ENCODE measurements at regions not wholly inside any gene's neighbourhood (a gene's known extent, or its start where the extent isn't known, plus 50 kb on each side); places are given as distances from the start of the nearest gene placed in this dataset.

GRCh38 chr6:148242180-148242579, 100.5 kb upstream of the SASH1 start:
- no peaks in the 10 kb centered on the region for H3K4me1 ChIP-seq (ENCODE audit: control insufficient read depth, insufficient read depth, low read length)
- H3K27me3 ChIP-seq (ENCODE audit: control insufficient read depth, insufficient read depth, low read length) = no peaks in the 10 kb centered on the region
- no peak overlapping the region for H3K27ac ChIP-seq (ENCODE audit: low read length)
- DNase-seq = no peak
- H3K4me3 ChIP-seq (ENCODE audit: low read length) = no peak overlapping the region
- H3K36me3 ChIP-seq (ENCODE audit: control insufficient read depth, insufficient read depth, low read length) = no peaks in the 10 kb centered on the region
- no peaks in the 10 kb centered on the region for H3K9me3 ChIP-seq (ENCODE audit: control insufficient read depth, low read depth, low read length)
- WGBS (ENCODE audit: insufficient coverage, low lambda C conversion rate) = no CpG with 5 or more reads among the region's 4 CpGs

GRCh38 chr6:148244217-148244935, 98.3 kb upstream of the SASH1 start:
- WGBS (ENCODE audit: insufficient coverage, low lambda C conversion rate) = 100% methylated on average over 1 of the region's 10 CpGs
- no peak overlapping the region for H3K27ac ChIP-seq (ENCODE audit: low read length)

GRCh38 chr6:148247386-148248063, 95.1 kb upstream of the SASH1 start:
- DNase-seq = no peak
- Histone ChIP-seq H3K4me1 (ENCODE audit: control insufficient read depth, insufficient read depth, low read length) (peaks cover 7% of the 10 kb centered on the region), H3K27me3 (ENCODE audit: control insufficient read depth, insufficient read depth, low read length) (no peaks in the 10 kb centered on the region), H3K4me3 (ENCODE audit: low read length) (no peak overlapping the region), H3K9me3 (ENCODE audit: control insufficient read depth, low read depth, low read length) (no peaks in the 10 kb centered on the region), H3K27ac (ENCODE audit: low read length) (no peak overlapping the region), H3K36me3 (ENCODE audit: control insufficient read depth, insufficient read depth, low read length) (no peaks in the 10 kb centered on the region)
- WGBS (ENCODE audit: insufficient coverage, low lambda C conversion rate) = 100% methylated on average over 1 of the region's 6 CpGs

More at GRCh38 chr6:148244217-148244935, 98.3 kb upstream of the SASH1 start:
- H3K9me3 ChIP-seq (ENCODE audit: control insufficient read depth, low read depth, low read length) = no peaks in the 10 kb centered on the region
- no peaks in the 10 kb centered on the region for H3K36me3 ChIP-seq (ENCODE audit: control insufficient read depth, insufficient read depth, low read length)
- no peak for DNase-seq
- peaks cover 3% of the 10 kb centered on the region for H3K4me1 ChIP-seq (ENCODE audit: control insufficient read depth, insufficient read depth, low read length)
- no peaks in the 10 kb centered on the region for H3K27me3 ChIP-seq (ENCODE audit: control insufficient read depth, insufficient read depth, low read length)
- no peak overlapping the region for H3K4me3 ChIP-seq (ENCODE audit: low read length)

- H3K9me3 ChIP-seq (ENCODE audit: control insufficient read depth, low read depth, low read length) = no peaks in the 10 kb centered on the region
- H3K4me3 ChIP-seq (ENCODE audit: low read length) = no peak overlapping the region
- peak in 1 of 2 donors; percentile 39 for DNase-seq
- no peaks in the 10 kb centered on the region for H3K36me3 ChIP-seq (ENCODE audit: control insufficient read depth, insufficient read depth, low read length)
- H3K27me3 ChIP-seq (ENCODE audit: control insufficient read depth, insufficient read depth, low read length) = no peaks in the 10 kb centered on the region
- 20% methylated on average over 1 of the region's 6 CpGs for WGBS (ENCODE audit: insufficient coverage, low lambda C conversion rate)
- peaks cover 7% of the 10 kb centered on the region for H3K4me1 ChIP-seq (ENCODE audit: control insufficient read depth, insufficient read depth, low read length)
- no peak overlapping the region for H3K27ac ChIP-seq (ENCODE audit: low read length)
These were observed 93.5 kb upstream of the SASH1 start for GRCh38 chr6:148249160-148249559.

GRCh38 chr6:148249679-148250375, 92.8 kb upstream of the SASH1 start:
- Histone ChIP-seq H3K4me1 (ENCODE audit: control insufficient read depth, insufficient read depth, low read length) (peaks cover 7% of the 10 kb centered on the region), H3K36me3 (ENCODE audit: control insufficient read depth, insufficient read depth, low read length) (no peaks in the 10 kb centered on the region), H3K4me3 (ENCODE audit: low read length) (no peak overlapping the region), H3K27ac (ENCODE audit: low read length) (no peak overlapping the region), H3K9me3 (ENCODE audit: control insufficient read depth, low read depth, low read length) (no peaks in the 10 kb centered on the region), H3K27me3 (ENCODE audit: control insufficient read depth, insufficient read depth, low read length) (no peaks in the 10 kb centered on the region)
- DNase-seq = no peak
- WGBS (ENCODE audit: insufficient coverage, low lambda C conversion rate) = no CpG with 5 or more reads among the region's 5 CpGs

GRCh38 chr6:148250975-148251685, 91.5 kb upstream of the SASH1 start:
- WGBS (ENCODE audit: insufficient coverage, low lambda C conversion rate) = 60% methylated on average over 1 of the region's 4 CpGs
- no peak overlapping the region for H3K27ac ChIP-seq (ENCODE audit: low read length)
- H3K27me3 ChIP-seq (ENCODE audit: control insufficient read depth, insufficient read depth, low read length) = no peaks in the 10 kb centered on the region
- H3K36me3 ChIP-seq (ENCODE audit: control insufficient read depth, insufficient read depth, low read length) = no peaks in the 10 kb centered on the region
- no peak overlapping the region for H3K4me3 ChIP-seq (ENCODE audit: low read length)
- DNase-seq = no peak
- H3K4me1 ChIP-seq (ENCODE audit: control insufficient read depth, insufficient read depth, low read length) = peaks cover 7% of the 10 kb centered on the region
- no peaks in the 10 kb centered on the region for H3K9me3 ChIP-seq (ENCODE audit: control insufficient read depth, low read depth, low read length)

GRCh38 chr6:148251891-148252290, 90.7 kb upstream of the SASH1 start:
- Histone ChIP-seq H3K36me3 (ENCODE audit: control insufficient read depth, insufficient read depth, low read length) (no peaks in the 10 kb centered on the region), H3K4me3 (ENCODE audit: low read length) (no peak overlapping the region), H3K9me3 (ENCODE audit: control insufficient read depth, low read depth, low read length) (no peaks in the 10 kb centered on the region), H3K27ac (ENCODE audit: low read length) (no peak overlapping the region), H3K4me1 (ENCODE audit: control insufficient read depth, insufficient read depth, low read length) (peaks cover 7% of the 10 kb centered on the region), H3K27me3 (ENCODE audit: control insufficient read depth, insufficient read depth, low read length) (no peaks in the 10 kb centered on the region)
- no peak for DNase-seq
- no CpG with 5 or more reads among the region's 7 CpGs for WGBS (ENCODE audit: insufficient coverage, low lambda C conversion rate)

GRCh38 chr6:148257810-148258209, 84.8 kb upstream of the SASH1 start:
- no peaks in the 10 kb centered on the region for H3K36me3 ChIP-seq (ENCODE audit: control insufficient read depth, insufficient read depth, low read length)
- no peak for DNase-seq
- H3K27ac ChIP-seq (ENCODE audit: low read length) = no peak overlapping the region
- no peaks in the 10 kb centered on the region for H3K9me3 ChIP-seq (ENCODE audit: control insufficient read depth, low read depth, low read length)
- H3K4me1 ChIP-seq (ENCODE audit: control insufficient read depth, insufficient read depth, low read length) = no peaks in the 10 kb centered on the region
- no peaks in the 10 kb centered on the region for H3K27me3 ChIP-seq (ENCODE audit: control insufficient read depth, insufficient read depth, low read length)
- WGBS (ENCODE audit: insufficient coverage, low lambda C conversion rate) = no CpG with 5 or more reads among the region's 6 CpGs
- no peak overlapping the region for H3K4me3 ChIP-seq (ENCODE audit: low read length)

GRCh38 chr6:148258868-148259267, 83.8 kb upstream of the SASH1 start:
- DNase-seq = no peak
- no peak overlapping the region for H3K27ac ChIP-seq (ENCODE audit: low read length)
- no peaks in the 10 kb centered on the region for H3K36me3 ChIP-seq (ENCODE audit: control insufficient read depth, insufficient read depth, low read length)
- H3K4me3 ChIP-seq (ENCODE audit: low read length) = no peak overlapping the region
- H3K9me3 ChIP-seq (ENCODE audit: control insufficient read depth, low read depth, low read length) = no peaks in the 10 kb centered on the region
- no peaks in the 10 kb centered on the region for H3K4me1 ChIP-seq (ENCODE audit: control insufficient read depth, insufficient read depth, low read length)
- WGBS (ENCODE audit: insufficient coverage, low lambda C conversion rate) = no CpG with 5 or more reads among the region's 5 CpGs
- no peaks in the 10 kb centered on the region for H3K27me3 ChIP-seq (ENCODE audit: control insufficient read depth, insufficient read depth, low read length)

GRCh38 chr6:148261470-148261869, 81.2 kb upstream of the SASH1 start:
- Histone ChIP-seq H3K4me3 (ENCODE audit: low read length) (no peak overlapping the region), H3K36me3 (ENCODE audit: control insufficient read depth, insufficient read depth, low read length) (no peaks in the 10 kb centered on the region), H3K27ac (ENCODE audit: low read length) (no peak overlapping the region), H3K4me1 (ENCODE audit: control insufficient read depth, insufficient read depth, low read length) (no peaks in the 10 kb centered on the region), H3K9me3 (ENCODE audit: control insufficient read depth, low read depth, low read length) (no peaks in the 10 kb centered on the region), H3K27me3 (ENCODE audit: control insufficient read depth, insufficient read depth, low read length) (no peaks in the 10 kb centered on the region)
- WGBS (ENCODE audit: insufficient coverage, low lambda C conversion rate) = no CpG with 5 or more reads among the region's 6 CpGs
- DNase-seq = no peak

Measured in large intestine (tissue), 3 donors.